HG02759 (cell line): ENCODE measurements at regions not wholly inside any gene's neighbourhood (a gene's known extent, or its start where the extent isn't known, plus 50 kb on each side); places are given as distances from the start of the nearest gene placed in this dataset.
"Not testable (repeated sequence)": the region's sequence is repeated elsewhere in the genome, so short reads cannot be mapped to it uniquely, and the experiment has no call there.

Experiments used
- ATAC-seq: cut with Tn5 transposase; IDR thresholded peaks from one replicate; pipeline ENCODE4 v1.9.1; 2021; ENCODE audit warnings: mild to moderate bottlenecking, moderate library complexity; ENCODE audit not compliant: unreplicated experiment

GRCh38 chr12:17264603-17265002 lies 658.6 kb upstream of the LMO3 start:
- no peak for ATAC-seq

DNA sequence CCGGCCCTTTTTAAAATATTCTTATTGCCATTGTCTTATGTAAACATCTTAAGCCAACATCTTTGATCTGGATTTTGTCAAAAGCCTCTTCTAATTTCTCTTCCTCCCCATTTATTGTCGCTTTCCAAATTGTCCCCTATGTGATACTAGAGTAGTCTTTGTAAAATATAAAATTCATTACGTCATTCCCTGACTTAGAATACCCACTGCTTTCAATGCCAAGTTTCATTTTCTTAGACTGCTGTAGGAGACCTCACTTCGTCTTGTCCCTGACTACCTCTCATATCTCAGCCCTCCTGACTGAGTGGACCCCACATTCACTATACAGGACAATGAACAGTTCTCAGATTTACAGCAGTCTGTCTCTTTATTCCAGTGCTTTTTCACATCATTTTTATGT lies 633.9 kb upstream of the LMO3 start:
- ATAC-seq = no peak

DNA sequence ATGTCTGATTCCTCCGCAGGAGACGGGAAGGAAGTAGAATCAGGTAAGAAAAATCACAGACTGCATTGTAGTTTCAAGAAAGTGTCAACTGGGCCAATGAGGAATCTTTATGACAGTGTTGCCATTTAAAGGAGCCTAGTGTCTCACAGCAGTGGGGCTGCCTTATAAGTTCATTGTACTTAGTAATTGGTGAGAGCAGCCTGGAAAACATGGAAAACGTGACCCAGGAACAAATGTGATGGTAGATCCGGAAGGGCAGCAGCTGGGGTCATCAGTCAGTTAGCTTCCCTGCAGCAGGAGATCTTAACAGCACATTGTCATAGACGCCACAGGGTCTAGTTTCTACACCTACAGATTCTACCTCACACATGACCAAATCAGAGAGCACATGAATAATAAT lies 630.0 kb upstream of the LMO3 start:
- ATAC-seq = no peak

DNA sequence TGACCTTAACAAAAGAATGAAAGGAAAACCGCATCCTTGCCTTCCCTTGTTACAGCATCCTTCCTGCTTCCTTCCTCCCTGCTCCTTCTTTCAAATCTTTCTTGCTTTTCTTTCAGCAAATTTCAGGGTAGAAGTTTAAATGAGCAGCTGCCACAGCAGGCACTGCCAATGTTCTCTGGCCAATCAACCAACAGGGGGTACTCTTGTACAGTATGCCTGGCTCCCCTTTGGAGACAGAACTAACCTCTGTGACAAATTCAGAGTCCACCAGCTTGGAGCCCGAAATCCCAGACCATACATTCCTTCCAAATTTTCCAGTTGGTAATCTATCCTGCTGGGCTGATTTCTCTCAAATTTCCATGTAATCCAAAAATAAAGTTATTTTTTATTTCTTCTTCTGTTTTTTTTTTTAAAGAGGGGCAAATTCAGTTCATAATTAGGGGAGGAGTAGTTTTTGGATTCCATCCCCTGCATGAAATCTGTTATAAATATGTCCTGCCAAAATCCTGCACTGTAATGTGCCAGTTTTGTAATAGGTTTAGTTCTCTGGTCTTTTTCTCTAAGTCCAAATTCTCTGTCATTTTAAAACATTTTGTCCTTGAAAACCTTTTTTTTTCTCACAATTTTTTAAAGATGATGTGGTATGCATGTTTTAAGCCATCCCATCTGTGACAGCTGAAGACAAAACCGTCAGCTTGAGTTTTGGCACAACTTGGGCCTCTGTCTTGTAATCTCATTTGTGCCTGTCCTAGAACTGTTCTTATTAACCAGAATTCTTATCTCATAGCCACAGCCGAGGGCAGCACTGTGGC lies 610.0 kb upstream of the LMO3 start:
- ATAC-seq = no peak

DNA sequence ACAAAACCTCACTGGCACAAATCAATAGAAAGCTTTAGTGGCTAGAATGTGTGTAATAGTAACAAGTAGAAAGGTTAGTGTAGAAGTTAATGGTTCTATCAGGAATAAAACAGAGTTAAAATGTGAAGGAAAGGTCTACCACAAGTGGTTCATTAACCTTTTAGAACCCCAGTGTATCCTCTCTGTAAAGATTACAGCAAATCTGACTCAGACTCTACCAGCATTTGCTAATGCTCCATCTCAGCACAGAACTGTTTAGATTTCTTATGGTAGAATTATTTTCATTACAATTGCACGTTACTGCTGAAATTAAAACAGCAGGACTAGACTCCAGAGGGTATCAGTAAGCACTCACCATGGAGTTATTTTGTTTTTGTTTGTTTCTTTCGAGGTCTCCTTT lies 609.0 kb upstream of the LMO3 start:
- ATAC-seq = no peak

GRCh38 chr12:17206553-17206952 lies 600.6 kb upstream of the LMO3 start:
- no peak for ATAC-seq

- no peak for ATAC-seq
Measured at GRCh38 chr12:17204289-17205054, 598.5 kb upstream of the LMO3 start.

- no peak for ATAC-seq
Measured at GRCh38 chr12:17203497-17203896, 597.5 kb upstream of the LMO3 start.

- no peak for ATAC-seq
Measured at GRCh38 chr12:17197971-17198370, 592.0 kb upstream of the LMO3 start.

- ATAC-seq = no peak
Measured at GRCh38 chr12:17192721-17193120, 586.8 kb upstream of the LMO3 start.

DNA sequence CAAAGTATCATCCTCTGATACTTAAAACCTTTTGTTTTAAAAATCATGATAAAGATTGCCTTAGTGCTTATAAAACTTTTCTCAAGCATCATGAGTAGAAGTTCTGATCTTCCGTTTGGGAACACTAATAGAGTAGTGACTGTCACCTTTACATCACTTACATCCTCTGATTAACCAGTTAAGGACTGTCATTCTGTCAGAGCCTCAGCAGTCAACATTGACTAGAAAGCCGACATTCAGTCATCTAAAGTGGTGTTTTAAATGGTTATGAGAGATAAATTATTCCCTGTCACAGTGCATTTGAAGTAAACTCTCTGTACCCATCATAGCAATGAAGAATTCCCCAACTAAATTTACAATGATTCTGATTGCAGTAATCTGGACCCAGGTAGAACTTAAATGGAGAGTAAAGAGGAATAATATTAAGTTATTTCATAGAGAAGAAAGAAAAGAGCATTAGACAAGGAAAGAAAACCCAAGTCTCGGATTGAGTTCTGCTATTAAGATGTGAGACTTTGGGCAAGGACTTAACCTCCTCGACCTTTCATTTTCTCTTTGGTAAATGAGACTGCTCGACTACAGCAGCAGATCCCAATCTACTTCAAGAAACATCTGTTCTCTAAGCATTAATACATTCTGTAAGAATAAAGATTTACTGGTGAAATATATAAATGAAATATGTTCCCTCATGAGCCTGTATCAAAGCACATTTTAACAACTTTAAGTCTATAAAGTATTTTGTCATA lies 563.9 kb upstream of the LMO3 start:
- ATAC-seq = no peak

GRCh38 chr12:17159506-17160300 lies 553.7 kb upstream of the LMO3 start:
- no peak for ATAC-seq

- no peak for ATAC-seq
Measured at GRCh38 chr12:17158201-17158600, 552.2 kb upstream of the LMO3 start.

DNA sequence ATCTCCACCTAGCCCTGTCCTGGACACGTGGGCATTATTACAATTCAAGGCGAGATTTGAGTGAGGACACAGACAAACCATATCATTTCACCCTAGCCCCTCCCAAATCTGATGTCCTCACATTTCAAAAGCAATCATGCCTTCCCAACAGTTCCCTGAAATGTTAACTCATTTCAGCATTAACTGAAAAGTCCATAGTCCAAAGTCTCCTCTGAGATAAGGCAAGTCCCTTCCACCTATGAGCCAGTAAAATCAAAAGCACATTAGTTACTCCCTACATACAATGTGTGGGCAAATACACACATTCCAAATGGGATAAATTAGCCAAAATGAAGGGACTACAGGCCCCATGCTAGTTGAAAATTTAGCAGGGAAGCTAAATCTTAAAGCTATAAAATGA lies 546.0 kb upstream of the LMO3 start:
- ATAC-seq = no peak

- ATAC-seq = no peak
Measured at GRCh38 chr12:17148706-17149105, 542.7 kb upstream of the LMO3 start.

GRCh38 chr12:17142856-17143255 lies 536.9 kb upstream of the LMO3 start:
- ATAC-seq = no peak

GRCh38 chr12:17139931-17140330 lies 534.0 kb upstream of the LMO3 start:
- ATAC-seq = no peak

GRCh38 chr12:17137396-17137795 lies 531.4 kb upstream of the LMO3 start:
- ATAC-seq = no peak

GRCh38 chr12:17134315-17134714 lies 528.4 kb upstream of the LMO3 start:
- ATAC-seq = no peak

DNA sequence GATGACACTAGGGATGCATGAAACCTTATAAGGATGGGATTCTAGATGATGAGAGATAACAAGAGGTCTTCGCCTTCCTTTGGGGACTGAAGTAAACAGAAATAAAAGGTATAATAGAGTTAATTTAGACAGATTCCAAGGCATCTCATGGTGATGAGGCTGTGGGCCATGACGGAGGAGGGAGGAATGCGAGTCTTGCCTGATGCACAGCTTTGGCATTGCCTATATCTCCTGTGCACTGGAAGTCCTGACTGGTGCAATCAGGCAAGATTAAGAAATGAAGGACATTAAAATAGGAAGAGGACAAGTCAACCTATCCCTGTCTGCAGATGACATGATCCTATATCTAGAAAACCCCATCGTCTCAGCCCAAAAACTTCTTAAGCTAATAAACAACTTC lies 526.4 kb upstream of the LMO3 start:
- ATAC-seq = no peak

DNA sequence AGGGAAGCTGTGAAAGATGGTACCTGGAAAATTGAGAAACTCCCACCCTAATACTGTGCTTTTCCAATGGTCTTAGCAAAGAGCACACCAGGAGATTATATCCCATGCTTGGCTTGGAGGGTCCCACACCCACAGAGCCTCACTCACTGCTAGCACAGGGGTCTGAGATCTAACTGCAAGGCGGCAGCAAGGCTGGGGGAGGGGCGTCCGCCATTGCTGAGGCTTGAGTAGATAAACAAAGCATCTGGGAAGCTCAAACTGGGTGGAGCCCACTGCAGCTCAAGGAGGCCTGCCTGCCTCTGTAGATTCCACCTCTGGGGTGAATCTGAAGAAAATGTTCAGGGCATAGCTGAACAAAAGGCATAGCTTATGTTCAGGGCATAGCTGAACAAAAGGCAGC lies 510.6 kb upstream of the LMO3 start:
- ATAC-seq = not testable (repeated sequence)
